ES-I3 (cell line): ENCODE measurements at regions not wholly inside any gene's neighbourhood (a gene's known extent, or its start where the extent isn't known, plus 50 kb on each side); places are given as distances from the start of the nearest gene placed in this dataset.
"Not testable (repeated sequence)": the region's sequence is repeated elsewhere in the genome, so short reads cannot be mapped to it uniquely, and the experiment has no call there.

Source experiments
- H3K36me3 ChIP-seq: 2 replicates; pipeline ENCODE4 v1.6.1; 2013; ENCODE audit warnings: mild to moderate bottlenecking, low read length, control low read depth, moderate library complexity; ENCODE audit not compliant: insufficient read depth
- H3K4me1 ChIP-seq: 2 replicates; pipeline ENCODE4 v1.6.1; 2013; ENCODE audit warnings: mild to moderate bottlenecking, control low read depth, low read length; ENCODE audit not compliant: insufficient read depth
- H3K9ac ChIP-seq: 2 replicates; pipeline ENCODE4 v1.6.1; 2013; ENCODE audit warnings: low read depth, mild to moderate bottlenecking, low read length, moderate library complexity
- H3K9me3 ChIP-seq: 2 replicates; pipeline ENCODE4 v1.6.1; 2013; ENCODE audit warnings: mild to moderate bottlenecking, low read length, moderate library complexity; ENCODE audit not compliant: control insufficient read depth, insufficient read depth

GRCh38 chr9:126162611-126163381 is 163.8 kb upstream of the MVB12B start:
- Histone ChIP-seq H3K9ac (no peak overlapping the region), H3K9me3 (no peaks in the 10 kb centered on the region), H3K36me3 (no peaks in the 10 kb centered on the region), H3K4me1 (0 out of 2 replicates have a peak, but pooled peaks cover under 1% of the 10 kb centered on the region)

GRCh38 chr9:126164796-126165525 is 161.7 kb upstream of the MVB12B start:
- Histone ChIP-seq H3K9me3 (no peaks in the 10 kb centered on the region), H3K36me3 (no peaks in the 10 kb centered on the region), H3K4me1 (no peaks in the 10 kb centered on the region), H3K9ac (no peak overlapping the region)

GRCh38 chr9:126165755-126166154 is 160.9 kb upstream of the MVB12B start:
- no peaks in the 10 kb centered on the region for H3K9me3 ChIP-seq
- no peaks in the 10 kb centered on the region for H3K4me1 ChIP-seq
- no peaks in the 10 kb centered on the region for H3K36me3 ChIP-seq
- H3K9ac ChIP-seq, result no peak overlapping the region

GRCh38 chr9:126166291-126166690 is 160.3 kb upstream of the MVB12B start:
- Histone ChIP-seq H3K4me1 (no peaks in the 10 kb centered on the region), H3K9me3 (no peaks in the 10 kb centered on the region), H3K36me3 (no peaks in the 10 kb centered on the region), H3K9ac (no peak overlapping the region)

GRCh38 chr9:126166866-126167265 is 159.8 kb upstream of the MVB12B start:
- H3K36me3 ChIP-seq, result no peaks in the 10 kb centered on the region
- no peaks in the 10 kb centered on the region for H3K9me3 ChIP-seq
- no peak overlapping the region for H3K9ac ChIP-seq
- no peaks in the 10 kb centered on the region for H3K4me1 ChIP-seq

- no peaks in the 10 kb centered on the region for H3K36me3 ChIP-seq
- H3K9me3 ChIP-seq, result no peaks in the 10 kb centered on the region
- no peaks in the 10 kb centered on the region for H3K4me1 ChIP-seq
- H3K9ac ChIP-seq, result no peak overlapping the region
Measured at GRCh38 chr9:126169736-126170135, 156.9 kb upstream of the MVB12B start.

GRCh38 chr9:126170286-126170823 is 156.3 kb upstream of the MVB12B start:
- Histone ChIP-seq H3K36me3 (no peaks in the 10 kb centered on the region), H3K9ac (no peak overlapping the region), H3K9me3 (no peaks in the 10 kb centered on the region; the same call in 1 of the 2 replicates), H3K4me1 (no peaks in the 10 kb centered on the region)

- Histone ChIP-seq H3K36me3 (no peaks in the 10 kb centered on the region), H3K9ac (no peak overlapping the region), H3K9me3 (no peaks in the 10 kb centered on the region; the same call in 1 of the 2 replicates), H3K4me1 (no peaks in the 10 kb centered on the region)
Measured at GRCh38 chr9:126171641-126172040, 155.0 kb upstream of the MVB12B start.

GRCh38 chr9:126173401-126173800 is 153.2 kb upstream of the MVB12B start:
- Histone ChIP-seq H3K9me3 (no peaks in the 10 kb centered on the region; the same call in 1 of the 2 replicates), H3K36me3 (no peaks in the 10 kb centered on the region), H3K9ac (no peak overlapping the region), H3K4me1 (no peaks in the 10 kb centered on the region)

- Histone ChIP-seq H3K9ac (no peak overlapping the region), H3K36me3 (no peaks in the 10 kb centered on the region), H3K4me1 (no peaks in the 10 kb centered on the region), H3K9me3 (no peaks in the 10 kb centered on the region; the same call in 1 of the 2 replicates)
Measured at GRCh38 chr9:126173929-126174328, 152.7 kb upstream of the MVB12B start.

- Histone ChIP-seq H3K9me3 (0 out of 2 replicates have a peak, but pooled peaks cover 2% of the 10 kb centered on the region), H3K4me1 (no peaks in the 10 kb centered on the region; the same call in 1 of the 2 replicates), H3K36me3 (no peaks in the 10 kb centered on the region), H3K9ac (no peak overlapping the region)
Measured at GRCh38 chr9:126183266-126183665, 143.4 kb upstream of the MVB12B start.

- H3K9ac ChIP-seq, H3K36me3 ChIP-seq, H3K4me1 ChIP-seq, H3K9me3 ChIP-seq: not testable (repeated sequence)
Measured at GRCh38 chr9:126190994-126191393, 135.6 kb upstream of the MVB12B start.

- no peaks in the 10 kb centered on the region for H3K4me1 ChIP-seq
Measured at GRCh38 chr9:126198854-126199253, 127.8 kb upstream of the MVB12B start.

GRCh38 chr9:126203313-126203712 is 123.3 kb upstream of the MVB12B start:
- Histone ChIP-seq H3K4me1 (no peaks in the 10 kb centered on the region), H3K9ac (no peak overlapping the region), H3K36me3 (no peaks in the 10 kb centered on the region), H3K9me3 (0 out of 2 replicates have a peak, but pooled peaks cover 3% of the 10 kb centered on the region)

More at GRCh38 chr9:126198854-126199253, 127.8 kb upstream of the MVB12B start:
- 0 out of 2 replicates have a peak, but pooled peaks cover 3% of the 10 kb centered on the region for H3K9me3 ChIP-seq
- no peak overlapping the region for H3K9ac ChIP-seq
- no peaks in the 10 kb centered on the region for H3K36me3 ChIP-seq
